Endothelial cell of umbilical vein (primary cell): ENCODE measurements at regions not wholly inside any gene's neighbourhood (a gene's known extent, or its start where the extent isn't known, plus 50 kb on each side); places are given as distances from the start of the nearest gene placed in this dataset.
"Not testable (repeated sequence)": the region's sequence is repeated elsewhere in the genome, so short reads cannot be mapped to it uniquely, and the experiment has no call there.

Source experiments
- EZH2 ChIP-seq: IDR thresholded peaks from 2 replicates; pipeline ENCODE4 v1.6.1; 2012; ENCODE audit warnings: borderline replicate concordance, low read depth, mild to moderate bottlenecking, moderate library complexity, low read length, inconsistent platforms; ENCODE audit not compliant: severe bottlenecking
- FOS ChIP-seq: IDR thresholded peaks from 2 replicates; pipeline ENCODE4 v1.6.1; 2011; ENCODE audit warnings: mild to moderate bottlenecking, low read length, moderate library complexity, borderline replicate concordance; ENCODE audit not compliant: insufficient read depth
- MYC ChIP-seq: IDR thresholded peaks from one replicate; pipeline ENCODE4 v1.6.1; 2011; ENCODE audit warnings: mild to moderate bottlenecking, low read depth, low read length
- POLR2A ChIP-seq: IDR thresholded peaks from 2 replicates; pipeline ENCODE4 v1.6.1; 2012; ENCODE audit warnings: low read depth, mild to moderate bottlenecking, control low read depth, low read length
- TF ChIP-seq, protein P1 (sequence below), 2 donors: IDR thresholded peaks; 1 replicate in 1 of 2; 2 replicates in 1 of 2; pipeline ENCODE4 v1.5.1; 2011; ENCODE audit warnings: low read length in 2 of 2, mild to moderate bottlenecking in 2 of 2, moderate library complexity in 2 of 2, control low read depth in 1 of 2, inconsistent platforms in 1 of 2, low read depth in 1 of 2; ENCODE audit not compliant: insufficient read depth in 1 of 2; ENCODE audit errors: extremely low read depth in 1 of 2
- TF ChIP-seq, protein P2 (sequence below): IDR thresholded peaks from 2 replicates; pipeline ENCODE4 v1.6.1; 2011; ENCODE audit not compliant: insufficient read depth, insufficient read length

DNA sequence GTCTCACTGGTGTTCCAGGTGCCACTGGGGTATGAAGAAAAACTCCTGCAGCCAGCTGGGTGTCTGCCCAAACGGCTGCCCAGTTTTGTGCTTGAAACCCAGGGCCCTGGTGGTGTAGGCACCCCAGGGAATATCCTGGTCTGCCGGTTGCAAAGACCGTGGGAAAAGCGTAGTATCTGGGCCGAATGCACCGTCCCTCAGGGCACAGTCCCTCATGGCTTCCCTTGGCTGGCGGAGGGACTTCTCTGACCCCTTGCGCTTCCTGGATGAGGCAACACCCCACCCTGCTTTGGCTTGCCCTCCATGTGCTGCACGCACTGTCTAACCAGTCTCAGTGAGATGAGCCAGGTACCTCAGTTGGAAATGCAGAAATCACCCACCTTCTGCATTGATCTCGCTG is 587.1 kb upstream of the ZFP42 start:
- TF ChIP-seq, protein P1, sequence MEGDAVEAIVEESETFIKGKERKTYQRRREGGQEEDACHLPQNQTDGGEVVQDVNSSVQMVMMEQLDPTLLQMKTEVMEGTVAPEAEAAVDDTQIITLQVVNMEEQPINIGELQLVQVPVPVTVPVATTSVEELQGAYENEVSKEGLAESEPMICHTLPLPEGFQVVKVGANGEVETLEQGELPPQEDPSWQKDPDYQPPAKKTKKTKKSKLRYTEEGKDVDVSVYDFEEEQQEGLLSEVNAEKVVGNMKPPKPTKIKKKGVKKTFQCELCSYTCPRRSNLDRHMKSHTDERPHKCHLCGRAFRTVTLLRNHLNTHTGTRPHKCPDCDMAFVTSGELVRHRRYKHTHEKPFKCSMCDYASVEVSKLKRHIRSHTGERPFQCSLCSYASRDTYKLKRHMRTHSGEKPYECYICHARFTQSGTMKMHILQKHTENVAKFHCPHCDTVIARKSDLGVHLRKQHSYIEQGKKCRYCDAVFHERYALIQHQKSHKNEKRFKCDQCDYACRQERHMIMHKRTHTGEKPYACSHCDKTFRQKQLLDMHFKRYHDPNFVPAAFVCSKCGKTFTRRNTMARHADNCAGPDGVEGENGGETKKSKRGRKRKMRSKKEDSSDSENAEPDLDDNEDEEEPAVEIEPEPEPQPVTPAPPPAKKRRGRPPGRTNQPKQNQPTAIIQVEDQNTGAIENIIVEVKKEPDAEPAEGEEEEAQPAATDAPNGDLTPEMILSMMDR (IDR thresholded peaks at IDR 0.05; ENCODE audit: extremely low read depth in 1 of 2, insufficient read depth in 1 of 2, low read depth in 1 of 2, low read length in 2 of 2): not testable (repeated sequence)
- not testable (repeated sequence) for TF ChIP-seq FOS, EZH2, POLR2A, MYC
- TF ChIP-seq, protein P2, sequence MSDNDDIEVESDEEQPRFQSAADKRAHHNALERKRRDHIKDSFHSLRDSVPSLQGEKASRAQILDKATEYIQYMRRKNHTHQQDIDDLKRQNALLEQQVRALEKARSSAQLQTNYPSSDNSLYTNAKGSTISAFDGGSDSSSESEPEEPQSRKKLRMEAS: not testable (repeated sequence)
